HCT116 (cell line): ENCODE measurements at regions not wholly inside any gene's neighbourhood (a gene's known extent, or its start where the extent isn't known, plus 50 kb on each side); places are given as distances from the start of the nearest gene placed in this dataset.

Experiments
- ATAC-seq: fragments of 200-7000 bp; cut with Tn5 transposase; 2 replicates; pipeline ENCODE4 v1.9.1; 2020; ENCODE audit warnings: mild to moderate bottlenecking, moderate library complexity
- BruUV-seq: library from RNA; stranded (reverse); fragments of 400-500 nt; replicated peaks from 2 replicates; lab custom pipeline; 2021; lab: Mats Ljungman, UMichigan
- CTCF ChIA-PET: fragments of 300-600 bp; sonication (Branson Sonifier 250); formaldehyde crosslinking; loops from one replicate; lab custom pipeline; 2021; ENCODE audit warnings: antibody characterized with exemption; lab: Charles Lee
- POLR2A ChIA-PET: fragments of 300-600, 350-600 bp; sonication (Branson Sonifier 250); formaldehyde crosslinking; loops from one replicate; lab custom pipeline; 2021; ENCODE audit warnings: antibody characterized with exemption; lab: Charles Lee
- RAD21 ChIA-PET, 2 experiments: fragments of 300-600 bp; sonication (Branson Sonifier 250); formaldehyde crosslinking; loops; one replicate each; lab custom pipeline; 2023; ENCODE audit warnings: low total read pairs in 2 of 2; ENCODE audit not compliant: uncharacterized antibody in 2 of 2, unreplicated experiment in 2 of 2, low non-redundant PET in 1 of 2; lab: Charles Lee
- DNase-seq: peaks from one replicate; pipeline ENCODE4 v3.0.0-alpha.2; 2010; ENCODE audit warnings: low read depth, low spot score
- H2AFZ ChIP-seq: fragments of 200-600 bp; shearing (Covaris generic), sonication (generic); 2 replicates; pipeline ENCODE4 v1.6.1; 2017; ENCODE audit warnings: low read depth, mixed run types, mixed read lengths, antibody characterized with exemption, low read length; ENCODE audit not compliant: poor library complexity, severe bottlenecking
- H3K27ac ChIP-seq: 2 replicates; pipeline ENCODE4 v1.5.1; 2012; ENCODE audit warnings: low read depth, low read length
- H3K27me3 ChIP-seq: fragments of 200-600 bp; sonication (generic); 2 replicates; pipeline ENCODE4 v1.6.1; 2016; ENCODE audit warnings: mixed run types, low read length, mixed read lengths; ENCODE audit not compliant: insufficient read depth
- H3K36me3 ChIP-seq, 2 experiments: fragments of 200-500 bp in 1 of 2; fragments of 200-600 bp in 1 of 2; sonication (Bioruptor generic) in 1 of 2; sonication (generic) in 1 of 2; 2 replicates each; pipeline versions ENCODE4 v1.5.1 to v1.6.1; 2014 to 2016; ENCODE audit warnings: low read length in 2 of 2, inconsistent platforms in 1 of 2, mixed read lengths in 1 of 2, mixed run types in 1 of 2; ENCODE audit not compliant: insufficient read depth in 2 of 2, control insufficient read depth in 1 of 2
- H3K4me1 ChIP-seq, 2 experiments: fragments of 200-600 bp in 1 of 2; sonication (generic) in 1 of 2; 2 replicates each; pipeline versions ENCODE4 v1.5.1 to v1.6.1; 2012 to 2017; ENCODE audit warnings: low read length in 2 of 2, inconsistent platforms in 1 of 2, mild to moderate bottlenecking in 1 of 2, mixed read lengths in 1 of 2, mixed run types in 1 of 2, moderate library complexity in 1 of 2; ENCODE audit not compliant: insufficient read depth in 2 of 2, control insufficient read depth in 1 of 2
- H3K4me2 ChIP-seq: fragments of 200-600 bp; sonication (generic); 2 replicates; pipeline ENCODE4 v1.6.1; 2017; ENCODE audit warnings: mixed run types, low read length, mixed read lengths
- H3K4me3 ChIP-seq, 2 experiments: fragments of 200-600 bp in 1 of 2; sonication (generic) in 1 of 2; replicated peaks in 1 of 2; 2 replicates each; pipeline ENCODE4 v1.5.1; 2011 to 2016; ENCODE audit warnings: low read length in 2 of 2, control low read depth in 1 of 2, low read depth in 1 of 2, mild to moderate bottlenecking in 1 of 2, mixed read lengths in 1 of 2, mixed run types in 1 of 2
- H3K79me2 ChIP-seq: fragments of 200-600 bp; sonication (generic); 2 replicates; pipeline ENCODE4 v1.6.1; 2017; ENCODE audit warnings: mild to moderate bottlenecking, mixed run types, low read length, moderate library complexity, mixed read lengths; ENCODE audit not compliant: insufficient read depth
- H3K9ac ChIP-seq: fragments of 200-600 bp; sonication (generic); 2 replicates; pipeline ENCODE4 v1.6.1; 2016; ENCODE audit warnings: low read length, mixed read lengths
- H3K9me2 ChIP-seq: fragments of 200-600 bp; sonication (generic), shearing (Covaris generic); 2 replicates; pipeline ENCODE4 v1.6.1; 2017; ENCODE audit warnings: mixed run types, mild to moderate bottlenecking, moderate library complexity; ENCODE audit not compliant: insufficient read depth
- H3K9me3 ChIP-seq, 2 experiments: fragments of 200-500 bp in 1 of 2; fragments of 200-600 bp in 1 of 2; sonication (Bioruptor generic) in 1 of 2; sonication (generic) in 1 of 2; 2 replicates each; pipeline ENCODE4 v1.6.1; 2014 to 2017; ENCODE audit warnings: low read length in 2 of 2, mixed read lengths in 2 of 2, inconsistent platforms in 1 of 2, low read depth in 1 of 2, mild to moderate bottlenecking in 1 of 2, mixed run types in 1 of 2, moderate library complexity in 1 of 2; ENCODE audit not compliant: control insufficient read depth in 1 of 2, insufficient read depth in 1 of 2
- H4K20me1 ChIP-seq: fragments of 200-600 bp; sonication (generic), shearing (Covaris generic); 2 replicates; pipeline ENCODE4 v1.6.1; 2017; ENCODE audit warnings: mixed run types, mild to moderate bottlenecking, moderate library complexity; ENCODE audit not compliant: insufficient read depth
- CEBPB ChIP-seq: IDR thresholded peaks from 2 replicates; pipeline ENCODE4 v1.6.1; 2012; ENCODE audit warnings: low read depth
- ELF1 ChIP-seq: IDR thresholded peaks from 2 replicates; pipeline ENCODE4 v1.6.1; 2012; ENCODE audit warnings: low read depth, borderline replicate concordance
- EZH2 ChIP-seq: fragments of 200-600 bp; sonication (generic); IDR thresholded peaks from 2 replicates; pipeline ENCODE4 v1.6.1; 2017; ENCODE audit warnings: antibody characterized with exemption, mixed run types
- EZH2phosphoT487 ChIP-seq: fragments of 200-600 bp; IDR thresholded peaks from 2 replicates; pipeline ENCODE4 v1.6.1; 2018; ENCODE audit warnings: antibody characterized with exemption, borderline replicate concordance
- FOSL1 ChIP-seq: IDR thresholded peaks from 2 replicates; pipeline ENCODE4 v1.6.1; 2012; ENCODE audit warnings: low read depth
- JUND ChIP-seq: IDR thresholded peaks from 2 replicates; pipeline ENCODE4 v1.6.1; 2012
- POLR2AphosphoS5 ChIP-seq: IDR thresholded peaks from 2 replicates; pipeline ENCODE4 v1.6.1; 2011; ENCODE audit warnings: mild to moderate bottlenecking, low read depth, low read length, moderate library complexity
- RAD21 ChIP-seq: IDR thresholded peaks from 2 replicates; pipeline ENCODE4 v1.6.1; 2012; ENCODE audit warnings: low read depth, mild to moderate bottlenecking
- SIN3A ChIP-seq: IDR thresholded peaks from 2 replicates; pipeline ENCODE4 v1.6.1; 2012; ENCODE audit warnings: low read depth
- YY1 ChIP-seq: IDR thresholded peaks from 2 replicates; pipeline ENCODE4 v1.6.1; 2011; ENCODE audit warnings: low read length, low read depth, moderate library complexity, mild to moderate bottlenecking; ENCODE audit not compliant: insufficient replicate concordance; ENCODE audit errors: extremely low read depth
- intact Hi-C: fragments of 100-400 bp; cut with micrococcal nuclease; formaldehyde crosslinking; loops from 2 replicates; pipeline ENCODE4 v1.10.0; 2022
- TF ChIP-seq, protein P1 (sequence below): IDR thresholded peaks from 2 replicates; pipeline ENCODE4 v1.6.1; 2012
- TF ChIP-seq, protein P2 (sequence below), 3 experiments: fragments of 200-600 bp in 1 of 3; sonication (generic) in 1 of 3; IDR thresholded peaks in 2 of 3; conservative IDR thresholded peaks in 1 of 3; 2 replicates each; pipeline ENCODE4 v1.5.1; 2012 to 2017; ENCODE audit warnings: low read depth in 2 of 3, low read length in 2 of 3, antibody characterized with exemption in 1 of 3, borderline replicate concordance in 1 of 3, control low read depth in 1 of 3, mild to moderate bottlenecking in 1 of 3, mixed read lengths in 1 of 3, mixed run types in 1 of 3, moderate library complexity in 1 of 3; ENCODE audit not compliant: insufficient read depth in 1 of 3

DNA sequence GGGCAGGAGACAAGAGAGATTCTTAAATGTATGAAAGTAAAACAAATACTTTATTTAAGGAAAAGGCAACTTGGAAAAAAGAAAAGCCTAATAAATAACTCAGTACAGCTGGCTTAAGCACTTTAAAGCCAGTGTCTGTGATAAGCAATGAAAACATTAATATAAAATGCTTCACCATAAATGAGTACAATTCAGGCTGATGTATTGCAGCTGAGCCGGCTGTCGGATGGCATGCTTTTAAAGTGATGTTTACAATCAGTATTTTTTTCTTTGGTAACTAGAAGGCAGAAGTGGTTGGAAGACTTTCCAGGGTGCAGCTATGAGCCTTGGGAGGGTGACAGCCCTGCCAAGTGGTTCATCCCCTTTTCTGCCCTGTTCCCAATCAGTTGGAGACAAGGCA, 58.7 kb upstream of the CELF4 start:
- no TSS peak for BruUV-seq
- no peaks in the 10 kb centered on the region for H3K27me3 ChIP-seq
- H3K9ac ChIP-seq, result no peak overlapping the region
- no peak overlapping the region for H3K27ac ChIP-seq
- RAD21 ChIA-PET, result no interaction called here
- no peaks in the 10 kb centered on the region for H3K36me3 ChIP-seq
- H3K9me2 ChIP-seq, result no peaks in the 10 kb centered on the region
- POLR2A ChIA-PET, result no interaction called here
- H2AFZ ChIP-seq, result no peak overlapping the region
- CTCF ChIA-PET, result no interaction called here
- intact Hi-C loops, result no loop called here
- H4K20me1 ChIP-seq, result no peaks in the 10 kb centered on the region
- no peaks in the 10 kb centered on the region for H3K4me1 ChIP-seq
- no peak overlapping the region for H3K4me2 ChIP-seq
- DNase-seq (no peak), ATAC-seq (no peak)
- TF ChIP-seq CEBPB (no peak), JUND (no peak), EZH2 (no peak), RAD21 (no peak), POLR2AphosphoS5 (no peak)
- no peaks in the 10 kb centered on the region for H3K9me3 ChIP-seq
- H3K79me2 ChIP-seq, result no peaks in the 10 kb centered on the region
- H3K4me3 ChIP-seq, result no peak overlapping the region

DNA sequence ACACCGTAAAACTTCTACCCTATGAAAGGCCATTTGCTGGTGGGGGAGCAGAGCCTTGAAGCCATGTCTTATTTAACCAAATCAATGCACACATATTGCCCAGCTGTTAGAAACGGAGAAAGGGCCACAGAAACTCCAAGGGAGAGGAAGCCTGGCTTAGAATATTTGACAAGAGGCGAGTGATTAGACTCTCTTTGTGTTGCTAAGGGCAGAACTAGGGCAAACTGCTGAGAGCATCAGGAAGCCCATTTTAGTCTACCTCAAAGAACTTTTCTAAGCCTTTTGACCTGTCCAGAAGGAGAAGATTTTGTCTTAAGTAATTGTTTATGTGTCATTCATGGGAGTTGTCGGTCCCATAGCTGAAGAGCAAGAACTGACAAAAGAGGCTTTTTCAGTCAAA, 54.4 kb upstream of the CELF4 start:
- Histone ChIP-seq H3K9ac (no peak overlapping the region), H3K9me3 (no peaks in the 10 kb centered on the region), H3K4me3 (no peak overlapping the region), H3K36me3 (no peaks in the 10 kb centered on the region), H3K27ac (no peak overlapping the region), H3K4me1 (no peaks in the 10 kb centered on the region), H3K9me2 (no peaks in the 10 kb centered on the region), H3K4me2 (no peak overlapping the region), H3K27me3 (0 out of 2 replicates have a peak, but pooled peaks cover 5% of the 10 kb centered on the region), H3K79me2 (no peaks in the 10 kb centered on the region), H4K20me1 (no peaks in the 10 kb centered on the region), H2AFZ (no peak overlapping the region)
- TF ChIP-seq SIN3A (no peak), CEBPB (no peak), ELF1 (no peak), FOSL1 (no peak), POLR2AphosphoS5 (no peak), YY1 (no peak), JUND (no peak), EZH2phosphoT487 (no peak)
- TF ChIP-seq, protein P1, sequence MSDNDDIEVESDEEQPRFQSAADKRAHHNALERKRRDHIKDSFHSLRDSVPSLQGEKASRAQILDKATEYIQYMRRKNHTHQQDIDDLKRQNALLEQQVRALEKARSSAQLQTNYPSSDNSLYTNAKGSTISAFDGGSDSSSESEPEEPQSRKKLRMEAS, result no peak
- TF ChIP-seq, protein P2, sequence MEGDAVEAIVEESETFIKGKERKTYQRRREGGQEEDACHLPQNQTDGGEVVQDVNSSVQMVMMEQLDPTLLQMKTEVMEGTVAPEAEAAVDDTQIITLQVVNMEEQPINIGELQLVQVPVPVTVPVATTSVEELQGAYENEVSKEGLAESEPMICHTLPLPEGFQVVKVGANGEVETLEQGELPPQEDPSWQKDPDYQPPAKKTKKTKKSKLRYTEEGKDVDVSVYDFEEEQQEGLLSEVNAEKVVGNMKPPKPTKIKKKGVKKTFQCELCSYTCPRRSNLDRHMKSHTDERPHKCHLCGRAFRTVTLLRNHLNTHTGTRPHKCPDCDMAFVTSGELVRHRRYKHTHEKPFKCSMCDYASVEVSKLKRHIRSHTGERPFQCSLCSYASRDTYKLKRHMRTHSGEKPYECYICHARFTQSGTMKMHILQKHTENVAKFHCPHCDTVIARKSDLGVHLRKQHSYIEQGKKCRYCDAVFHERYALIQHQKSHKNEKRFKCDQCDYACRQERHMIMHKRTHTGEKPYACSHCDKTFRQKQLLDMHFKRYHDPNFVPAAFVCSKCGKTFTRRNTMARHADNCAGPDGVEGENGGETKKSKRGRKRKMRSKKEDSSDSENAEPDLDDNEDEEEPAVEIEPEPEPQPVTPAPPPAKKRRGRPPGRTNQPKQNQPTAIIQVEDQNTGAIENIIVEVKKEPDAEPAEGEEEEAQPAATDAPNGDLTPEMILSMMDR (IDR thresholded peaks at IDR 0.05 in 2 of 3, conservative IDR thresholded peaks at IDR 0.05 in 1 of 3; ENCODE audit: borderline replicate concordance in 1 of 3, insufficient read depth in 1 of 3, low read depth in 2 of 3, low read length in 2 of 3), result no peak
- ATAC-seq, result no peak
- CTCF ChIA-PET, result no interaction called here
- POLR2A ChIA-PET, result no interaction called here
- no peak for DNase-seq
- intact Hi-C loops, result no loop called here
- RAD21 ChIA-PET, result no interaction called here
- BruUV-seq, result no TSS peak
